Trophoblast cell (in vitro differentiated cells and primary cell): ENCODE measurements at regions not wholly inside any gene's neighbourhood (a gene's known extent, or its start where the extent isn't known, plus 50 kb on each side); places are given as distances from the start of the nearest gene placed in this dataset.

Experiments
- DNase-seq, 2 donors: peaks; one replicate each; pipeline ENCODE4 v3.0.0-alpha.2; 2016
- H2AFZ ChIP-seq: 2 replicates; pipeline ENCODE4 v1.6.1; 2013; ENCODE audit warnings: low read length, moderate library complexity, mild to moderate bottlenecking; ENCODE audit not compliant: insufficient read depth, poor library complexity
- H2AK5ac ChIP-seq: 2 replicates; pipeline ENCODE4 v1.6.1; 2013; ENCODE audit warnings: mild to moderate bottlenecking, low read length
- H2BK120ac ChIP-seq: 2 replicates; pipeline ENCODE4 v1.6.1; 2013; ENCODE audit warnings: low read length, mild to moderate bottlenecking, moderate library complexity; ENCODE audit not compliant: insufficient read depth, poor library complexity
- H2BK12ac ChIP-seq: 2 replicates; pipeline ENCODE4 v1.6.1; 2013; ENCODE audit warnings: mild to moderate bottlenecking, low read length, moderate library complexity
- H2BK5ac ChIP-seq: 2 replicates; pipeline ENCODE4 v1.6.1; 2013; ENCODE audit warnings: low read length, low read depth, moderate library complexity, mild to moderate bottlenecking; ENCODE audit not compliant: poor library complexity
- H3K14ac ChIP-seq: 2 replicates; pipeline ENCODE4 v1.6.1; 2013; ENCODE audit warnings: mild to moderate bottlenecking, low read length
- H3K18ac ChIP-seq: 2 replicates; pipeline ENCODE4 v1.6.1; 2013; ENCODE audit warnings: mild to moderate bottlenecking, low read length
- H3K23ac ChIP-seq: 2 replicates; pipeline ENCODE4 v1.6.1; 2013; ENCODE audit warnings: low read length
- H3K27ac ChIP-seq: 2 replicates; pipeline ENCODE4 v1.5.1; 2013; ENCODE audit warnings: low read depth, mild to moderate bottlenecking, inconsistent platforms, low read length, moderate library complexity
- H3K27me3 ChIP-seq: 2 replicates; pipeline ENCODE4 v1.6.1; 2013; ENCODE audit warnings: inconsistent platforms, mild to moderate bottlenecking, low read length, moderate library complexity; ENCODE audit not compliant: insufficient read depth
- H3K36me3 ChIP-seq, 2 experiments: 1 replicate in 1 of 2; 2 replicates in 1 of 2; pipeline ENCODE4 v1.6.1; 2013; ENCODE audit warnings: low read length in 2 of 2, mild to moderate bottlenecking in 2 of 2, moderate library complexity in 1 of 2; ENCODE audit not compliant: insufficient read depth in 2 of 2, control insufficient read depth in 1 of 2
- H3K4ac ChIP-seq: 2 replicates; pipeline ENCODE4 v1.6.1; 2013; ENCODE audit warnings: low read depth, mild to moderate bottlenecking, low read length, moderate library complexity
- H3K4me1 ChIP-seq, 2 experiments: 1 replicate in 1 of 2; 2 replicates in 1 of 2; pipeline ENCODE4 v1.6.1; 2013; ENCODE audit warnings: low read length in 2 of 2, mild to moderate bottlenecking in 2 of 2, moderate library complexity in 1 of 2; ENCODE audit not compliant: insufficient read depth in 2 of 2, control insufficient read depth in 1 of 2
- H3K4me2 ChIP-seq: 2 replicates; pipeline ENCODE4 v1.6.1; 2013; ENCODE audit warnings: inconsistent platforms, mild to moderate bottlenecking, low read length, moderate library complexity
- H3K4me3 ChIP-seq: 2 replicates; pipeline ENCODE4 v1.5.1; 2013; ENCODE audit warnings: mild to moderate bottlenecking, low read depth, low read length, inconsistent platforms
- H3K79me1 ChIP-seq: one replicate; pipeline ENCODE4 v1.6.1; 2013; ENCODE audit warnings: low read length
- H3K79me2 ChIP-seq: 2 replicates; pipeline ENCODE4 v1.6.1; 2013; ENCODE audit warnings: low read length, mild to moderate bottlenecking; ENCODE audit not compliant: control insufficient read depth, insufficient read depth, poor library complexity
- H3K9ac ChIP-seq: 2 replicates; pipeline ENCODE4 v1.6.1; 2013; ENCODE audit warnings: mild to moderate bottlenecking, low read length
- H3K9me3 ChIP-seq: 2 replicates; pipeline ENCODE4 v1.6.1; 2013; ENCODE audit warnings: low read depth, mild to moderate bottlenecking, control low read depth, inconsistent platforms, low read length; ENCODE audit not compliant: insufficient read depth
- H4K12ac ChIP-seq: 2 replicates; pipeline ENCODE4 v1.6.1; 2013; ENCODE audit warnings: low read depth, mild to moderate bottlenecking, low read length, moderate library complexity
- H4K8ac ChIP-seq: 2 replicates; pipeline ENCODE4 v1.6.1; 2013; ENCODE audit warnings: low read depth, mild to moderate bottlenecking, low read length, moderate library complexity
- H4K91ac ChIP-seq: one replicate; pipeline ENCODE4 v1.6.1; 2013; ENCODE audit warnings: low read depth, mild to moderate bottlenecking, low read length, moderate library complexity
- WGBS: extraction: QIAGEN DNeasy Blood & Tissue Kit; methylation state at CpG from one replicate; pipeline ENCODE4 v1.1.7; 2013; ENCODE audit warnings: missing lambda C conversion rate; ENCODE audit not compliant: insufficient read length, insufficient coverage; ENCODE audit errors: extremely low coverage; 5-methylcytosine and 5-hydroxymethylcytosine counted together

DNA sequence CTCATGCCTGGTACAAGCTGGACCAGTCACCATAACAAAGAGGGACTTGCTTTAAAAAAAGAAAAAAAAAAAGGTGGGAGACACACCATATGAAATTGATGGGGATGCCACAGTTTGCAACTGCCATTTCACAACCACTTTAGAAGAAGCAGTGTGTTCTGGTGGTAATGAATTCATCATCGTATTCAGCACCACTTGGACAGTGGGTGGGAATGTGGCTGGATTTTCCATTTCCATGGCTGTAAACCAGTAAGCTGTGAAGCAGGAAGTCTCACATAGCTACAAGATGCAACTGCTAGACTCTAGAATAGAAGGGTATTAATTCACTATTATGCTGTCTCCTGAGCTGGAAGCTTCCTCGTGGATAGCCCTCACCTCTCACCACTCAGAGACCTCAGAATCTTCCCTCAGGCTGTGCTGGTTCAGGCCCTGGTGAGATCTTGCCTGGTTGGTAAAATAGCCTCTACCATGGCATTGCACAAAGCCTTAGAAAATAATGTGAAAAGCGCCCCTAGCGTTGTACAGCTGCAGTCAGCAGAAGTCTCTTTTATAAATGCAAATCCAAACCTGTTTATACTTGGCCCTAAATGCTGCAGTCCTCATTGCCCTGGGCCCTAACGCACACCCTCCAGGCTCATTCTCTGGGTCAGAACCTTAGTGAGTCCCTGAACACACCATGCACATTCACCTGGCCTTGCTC lies 150.7 kb downstream of the KCTD15 start:
- H3K4me1 ChIP-seq, result no peaks in the 10 kb centered on the region
- no peak overlapping the region for H2BK12ac ChIP-seq
- peaks cover 4% of the 10 kb centered on the region for H3K9me3 ChIP-seq
- H3K4me2 ChIP-seq, result no peak overlapping the region
- H4K12ac ChIP-seq, result no peak overlapping the region
- no peak overlapping the region for H2AK5ac ChIP-seq
- H3K4ac ChIP-seq, result no peak overlapping the region
- no peak overlapping the region for H4K8ac ChIP-seq
- H3K23ac ChIP-seq, result no peak overlapping the region
- H4K91ac ChIP-seq, result no peak overlapping the region
- no peak overlapping the region for H2BK5ac ChIP-seq
- no peaks in the 10 kb centered on the region for H3K79me2 ChIP-seq
- no peaks in the 10 kb centered on the region for H3K36me3 ChIP-seq
- no peaks in the 10 kb centered on the region for H3K27me3 ChIP-seq
- H3K4me3 ChIP-seq, result no peak overlapping the region
- no peak overlapping the region for H2AFZ ChIP-seq
- no peak overlapping the region for H3K27ac ChIP-seq
- H3K14ac ChIP-seq, result no peak overlapping the region
- H2BK120ac ChIP-seq, result no peak overlapping the region
- no peak overlapping the region for H3K9ac ChIP-seq
- WGBS, result no CpG with 5 or more reads among the region's 5 CpGs
- no peaks in the 10 kb centered on the region for H3K79me1 ChIP-seq
- peak in 1 of 2 donors; percentile 12 for DNase-seq
- H3K18ac ChIP-seq, result no peak overlapping the region

DNA sequence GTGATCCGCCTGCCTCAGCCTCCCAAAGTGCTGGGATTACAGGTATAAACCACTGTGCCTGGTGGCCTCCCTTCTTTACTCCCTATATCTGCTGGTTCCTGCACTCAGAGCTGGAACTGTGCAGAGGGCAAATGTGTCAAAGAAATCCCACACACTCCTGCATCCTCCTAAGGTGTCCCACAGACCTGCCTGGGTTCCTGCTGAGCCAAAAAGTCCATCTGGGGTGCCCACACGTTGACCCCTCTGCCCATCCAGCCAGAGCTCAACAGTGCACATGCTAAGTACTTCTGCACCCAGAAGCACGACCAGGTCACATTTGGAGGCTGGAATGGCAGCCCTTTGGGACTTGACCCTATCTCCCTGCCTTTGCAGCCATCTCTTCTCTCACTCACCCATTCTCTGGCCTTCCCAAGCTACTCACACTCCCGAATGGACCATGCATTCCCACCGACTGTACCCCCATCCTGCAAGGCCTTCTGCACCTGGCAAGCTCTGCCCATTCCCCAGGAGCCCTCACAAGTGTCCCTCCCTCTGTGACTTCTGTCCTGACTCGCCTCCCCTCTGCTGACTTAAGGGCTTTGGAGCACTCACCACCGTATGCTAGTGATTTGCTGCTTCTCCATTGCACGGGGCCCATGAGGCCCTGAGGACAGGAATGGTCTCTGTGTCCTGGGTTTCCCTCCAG lies 152.1 kb downstream of the KCTD15 start:
- H3K36me3 ChIP-seq, result no peaks in the 10 kb centered on the region
- H4K12ac ChIP-seq, result no peak overlapping the region
- no peak overlapping the region for H2BK120ac ChIP-seq
- H3K23ac ChIP-seq, result no peak overlapping the region
- H3K4me1 ChIP-seq, result no peaks in the 10 kb centered on the region
- no peaks in the 10 kb centered on the region for H3K79me2 ChIP-seq
- H3K4me3 ChIP-seq, result no peak overlapping the region
- H3K9me3 ChIP-seq, result peaks cover 4% of the 10 kb centered on the region
- H3K18ac ChIP-seq, result no peak overlapping the region
- H3K4ac ChIP-seq, result no peak overlapping the region
- no peaks in the 10 kb centered on the region for H3K27me3 ChIP-seq
- H3K14ac ChIP-seq, result no peak overlapping the region
- no peak overlapping the region for H4K91ac ChIP-seq
- H3K9ac ChIP-seq, result no peak overlapping the region
- H2BK12ac ChIP-seq, result no peak overlapping the region
- H2BK5ac ChIP-seq, result no peak overlapping the region
- H3K27ac ChIP-seq, result no peak overlapping the region
- no peak overlapping the region for H2AK5ac ChIP-seq
- WGBS, result no CpG with 5 or more reads among the region's 8 CpGs
- no peak overlapping the region for H3K4me2 ChIP-seq
- DNase-seq, result no peak
- H3K79me1 ChIP-seq, result no peaks in the 10 kb centered on the region
- no peak overlapping the region for H4K8ac ChIP-seq
- H2AFZ ChIP-seq, result no peak overlapping the region

DNA sequence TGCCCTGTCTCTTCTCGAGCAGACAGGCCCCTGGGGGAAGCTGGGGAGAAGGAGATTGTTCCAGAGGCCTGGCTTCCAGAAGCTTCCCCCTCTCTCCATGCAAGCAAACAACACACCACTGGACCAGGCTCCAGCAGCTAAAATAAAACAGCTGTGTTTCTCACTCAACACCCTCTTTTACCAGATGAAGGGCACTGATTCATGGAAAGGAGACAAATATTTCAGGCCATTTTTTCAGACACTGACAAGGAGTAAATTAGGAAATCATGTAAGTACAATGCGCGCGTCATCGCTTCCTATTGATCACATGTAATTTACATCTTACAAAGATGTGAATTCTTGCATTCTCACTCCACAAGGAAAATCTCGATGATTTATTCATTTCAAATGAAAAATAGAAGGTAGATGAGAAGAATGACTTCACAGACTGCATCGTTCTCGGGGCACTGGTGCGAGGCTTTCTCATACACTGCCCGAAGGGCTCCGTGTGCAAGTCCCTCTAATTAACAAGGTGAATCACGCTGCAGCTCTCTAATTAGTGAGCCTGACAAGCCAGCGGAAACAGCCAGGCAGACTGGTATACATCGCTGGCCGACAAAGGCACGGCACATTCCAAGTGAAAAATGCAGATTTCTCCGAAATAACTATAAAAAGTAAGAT lies 153.6 kb downstream of the KCTD15 start:
- Histone ChIP-seq H2BK120ac (no peak overlapping the region), H4K8ac (no peak overlapping the region), H2BK12ac (no peak overlapping the region), H2BK5ac (no peak overlapping the region), H3K79me1 (no peaks in the 10 kb centered on the region), H4K12ac (no peak overlapping the region), H3K23ac (no peak overlapping the region), H3K9ac (no peak overlapping the region), H3K9me3 (peaks cover 6% of the 10 kb centered on the region), H3K4ac (no peak overlapping the region), H3K4me2 (no peak overlapping the region), H3K14ac (no peak overlapping the region), H2AFZ (no peak overlapping the region), H3K4me3 (no peak overlapping the region), H4K91ac (no peak overlapping the region), H3K36me3 (no peaks in the 10 kb centered on the region), H3K79me2 (no peaks in the 10 kb centered on the region), H3K18ac (no peak overlapping the region), H3K27me3 (no peaks in the 10 kb centered on the region), H3K4me1 (no peaks in the 10 kb centered on the region), H2AK5ac (no peak overlapping the region), H3K27ac (no peak overlapping the region)
- no CpG with 5 or more reads among the region's 17 CpGs for WGBS
- DNase-seq, result no peak

DNA sequence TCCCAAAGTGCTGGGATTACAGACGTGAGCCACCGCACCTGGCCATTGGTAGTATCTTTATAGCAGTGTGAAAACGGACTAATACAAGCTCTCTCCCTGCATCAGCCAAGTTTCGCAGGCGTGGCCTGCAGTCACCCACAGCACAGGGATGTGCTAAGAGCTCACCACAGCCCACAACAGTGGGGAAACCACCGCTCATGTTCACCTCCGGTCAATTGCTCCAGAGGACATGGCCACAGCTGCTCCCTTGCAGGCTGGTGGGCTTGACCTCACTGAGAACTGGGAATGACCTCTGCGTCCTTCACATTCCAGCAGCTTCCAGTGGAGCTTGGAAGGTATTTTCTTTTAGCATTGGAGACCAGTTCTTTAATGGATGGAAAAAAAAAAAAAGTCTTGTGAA lies 156.4 kb downstream of the KCTD15 start:
- Histone ChIP-seq H3K9ac (no peak overlapping the region), H2BK12ac (no peak overlapping the region), H4K91ac (no peak overlapping the region), H3K14ac (no peak overlapping the region), H3K4me3 (no peak overlapping the region), H2AFZ (no peak overlapping the region), H3K23ac (no peak overlapping the region), H3K36me3 (no peaks in the 10 kb centered on the region), H3K4me2 (no peak overlapping the region), H3K4ac (no peak overlapping the region), H3K79me1 (no peaks in the 10 kb centered on the region), H2AK5ac (no peak overlapping the region), H3K79me2 (no peaks in the 10 kb centered on the region), H3K4me1 (no peaks in the 10 kb centered on the region), H4K8ac (no peak overlapping the region), H4K12ac (no peak overlapping the region), H3K27me3 (no peaks in the 10 kb centered on the region), H3K18ac (no peak overlapping the region), H2BK120ac (no peak overlapping the region), H3K9me3 (peaks cover 6% of the 10 kb centered on the region), H2BK5ac (no peak overlapping the region), H3K27ac (no peak overlapping the region)
- WGBS, result no CpG with 5 or more reads among the region's 8 CpGs
- DNase-seq, result no peak
